ENCODE measurements at regions not wholly inside any gene's neighbourhood (a gene's known extent, or its start where the extent isn't known, plus 50 kb on each side); places are given as distances from the start of the nearest gene placed in this dataset.

DNA sequence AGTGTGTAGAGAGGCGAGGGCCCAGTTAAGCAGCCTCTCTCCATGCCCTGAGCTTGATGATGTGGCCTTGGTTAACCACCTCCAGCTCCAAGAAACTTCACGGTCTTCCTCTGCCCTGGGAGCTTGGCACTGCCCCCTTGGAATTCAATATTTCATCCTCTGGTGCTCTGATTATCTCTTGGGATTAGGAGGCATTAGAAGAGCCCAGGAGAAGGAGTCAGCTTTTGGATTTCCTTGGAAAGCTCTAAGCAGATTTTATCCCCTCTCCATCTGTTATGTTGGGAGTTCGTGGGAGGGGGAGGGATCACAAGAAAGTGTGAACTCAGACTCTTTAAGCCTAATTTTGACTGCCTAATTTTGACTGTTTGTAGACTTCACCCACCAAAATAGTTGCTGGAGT lies 132.7 kb upstream of the AGBL1 start:
- H3K4me3 ChIP-seq (ENCODE audit: low read length): no peak overlapping the region
- TF ChIP-seq CTCF (IDR thresholded peaks at IDR 0.05; ENCODE audit: insufficient read depth, low read depth, low read length, missing control alignments): no peak
- no peak for DNase-seq (ENCODE audit: low read depth)

DNA sequence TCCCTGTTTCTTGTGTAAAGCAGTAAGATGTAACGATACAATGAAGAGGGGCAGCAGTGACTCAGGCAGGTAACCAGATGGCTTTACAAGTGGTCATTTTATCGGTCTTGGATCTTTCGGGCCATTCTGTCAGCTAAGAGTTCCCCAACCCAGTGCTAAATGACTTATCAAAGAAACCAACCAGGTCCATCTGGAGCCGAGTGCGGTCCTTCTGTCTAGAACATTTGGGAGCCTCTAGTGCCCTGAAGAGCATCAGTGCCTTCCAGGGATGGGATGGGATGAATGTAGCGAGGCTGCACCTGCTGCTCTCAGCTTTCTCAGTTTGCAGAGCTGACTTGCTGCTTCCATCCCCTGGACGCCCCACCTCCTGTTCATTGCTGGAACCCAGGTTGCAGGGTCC lies 131.7 kb upstream of the AGBL1 start:
- H3K4me3 ChIP-seq (ENCODE audit: low read length): no peak overlapping the region
- no peak for TF ChIP-seq CTCF (IDR thresholded peaks at IDR 0.05; ENCODE audit: insufficient read depth, low read depth, low read length, missing control alignments)
- DNase-seq (ENCODE audit: low read depth): no peak

DNA sequence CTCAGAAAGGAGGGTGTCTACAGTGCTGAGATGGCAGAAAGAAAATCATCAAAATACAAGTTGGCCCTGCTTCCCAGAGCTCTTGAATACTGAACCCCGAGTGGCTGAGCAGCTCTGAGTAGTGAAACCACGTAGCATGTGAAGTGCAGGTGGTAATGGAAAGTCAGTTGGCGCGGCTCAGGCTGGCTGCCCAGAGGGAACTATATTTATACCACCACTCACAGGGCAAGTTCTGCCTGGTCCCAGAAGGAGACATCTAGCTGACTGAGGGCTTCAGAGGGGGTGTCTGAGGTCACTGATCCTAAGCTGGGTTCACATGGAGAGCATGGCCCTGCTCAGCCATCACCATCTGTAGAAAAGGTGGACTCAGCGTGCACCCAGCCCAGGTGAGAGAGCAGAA lies 129.6 kb upstream of the AGBL1 start:
- no peak for TF ChIP-seq CTCF (IDR thresholded peaks at IDR 0.05; ENCODE audit: insufficient read depth, low read depth, low read length, missing control alignments)
- no peak for DNase-seq (ENCODE audit: low read depth)
- H3K4me3 ChIP-seq (ENCODE audit: low read length): no peak overlapping the region

DNA sequence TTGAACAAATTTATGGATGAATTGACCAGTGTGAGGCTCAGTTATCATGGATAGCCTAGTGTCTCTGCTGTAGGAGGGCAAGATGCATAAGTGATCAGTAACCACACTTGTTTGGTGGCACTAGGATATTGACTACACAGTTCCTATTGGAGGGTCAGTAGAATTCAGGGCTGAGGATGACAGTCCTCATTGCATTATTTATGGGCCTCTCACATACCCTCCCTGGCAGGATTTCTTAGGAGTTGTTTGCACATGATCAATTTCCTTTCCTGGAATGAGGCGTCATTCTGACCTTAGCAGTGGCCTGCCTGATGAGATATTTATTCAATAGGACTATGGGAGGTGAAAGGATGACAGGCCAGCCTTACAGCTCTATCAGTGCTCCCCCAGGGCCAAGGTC lies 125.1 kb upstream of the AGBL1 start:
- no peak for TF ChIP-seq CTCF (IDR thresholded peaks at IDR 0.05; ENCODE audit: insufficient read depth, low read depth, low read length, missing control alignments)
- no peak overlapping the region for H3K4me3 ChIP-seq (ENCODE audit: low read length)
- no peak for DNase-seq (ENCODE audit: low read depth)

GRCh38 chr15:85955501-85956391 lies 123.9 kb upstream of the AGBL1 start:
- no peak for TF ChIP-seq CTCF (IDR thresholded peaks at IDR 0.05; ENCODE audit: insufficient read depth, low read depth, low read length, missing control alignments)
- DNase-seq (ENCODE audit: low read depth): no peak
- no peak overlapping the region for H3K4me3 ChIP-seq (ENCODE audit: low read length)

- DNase-seq (ENCODE audit: low read depth): no peak
- H3K4me3 ChIP-seq (ENCODE audit: low read length): no peak overlapping the region
- TF ChIP-seq CTCF (IDR thresholded peaks at IDR 0.05; ENCODE audit: insufficient read depth, low read depth, low read length, missing control alignments): no peak
Measured at GRCh38 chr15:85956532-85957275, 123.0 kb upstream of the AGBL1 start.
